ENCODE measurements at regions not wholly inside any gene's neighbourhood (a gene's known extent, or its start where the extent isn't known, plus 50 kb on each side); places are given as distances from the start of the nearest gene placed in this dataset.

GRCh38 chr4:181690498-181690897 is 552.7 kb upstream of the TENM3 start:
- no peak overlapping the region for H3K4me3 ChIP-seq (ENCODE audit: low read length)
- no peaks in the 10 kb centered on the region for H3K9me3 ChIP-seq (ENCODE audit: insufficient read depth, low read depth, low read length)
- no peak overlapping the region for H3K9ac ChIP-seq (ENCODE audit: low read depth, low read length)
- H3K4me1 ChIP-seq (ENCODE audit: insufficient read depth, low read length), result peaks cover 19% of the 10 kb centered on the region
- no peak overlapping the region for H3K27ac ChIP-seq (ENCODE audit: low read length)
- H3K36me3 ChIP-seq (ENCODE audit: insufficient read depth, low read depth, low read length), result no peaks in the 10 kb centered on the region
- H3K27me3 ChIP-seq (ENCODE audit: insufficient read depth, low read length), result no peaks in the 10 kb centered on the region

GRCh38 chr4:181692965-181693364 is 550.2 kb upstream of the TENM3 start:
- Histone ChIP-seq H3K4me3 (ENCODE audit: low read length) (no peak overlapping the region), H3K9me3 (ENCODE audit: insufficient read depth, low read depth, low read length) (no peaks in the 10 kb centered on the region), H3K9ac (ENCODE audit: low read depth, low read length) (no peak overlapping the region), H3K4me1 (ENCODE audit: insufficient read depth, low read length) (peaks cover 10% of the 10 kb centered on the region; the same call in 1 of the 2 replicates), H3K27ac (ENCODE audit: low read length) (no peak overlapping the region), H3K27me3 (ENCODE audit: insufficient read depth, low read length) (no peaks in the 10 kb centered on the region), H3K36me3 (ENCODE audit: insufficient read depth, low read depth, low read length) (no peaks in the 10 kb centered on the region)

- no peaks in the 10 kb centered on the region for H3K36me3 ChIP-seq (ENCODE audit: insufficient read depth, low read depth, low read length)
- H3K4me1 ChIP-seq (ENCODE audit: insufficient read depth, low read length), result peaks cover 4% of the 10 kb centered on the region; the same call in 1 of the 2 replicates
- H3K9me3 ChIP-seq (ENCODE audit: insufficient read depth, low read depth, low read length), result no peaks in the 10 kb centered on the region
- no peak overlapping the region for H3K27ac ChIP-seq (ENCODE audit: low read length)
- no peak overlapping the region for H3K4me3 ChIP-seq (ENCODE audit: low read length)
- H3K9ac ChIP-seq (ENCODE audit: low read depth, low read length), result no peak overlapping the region
- H3K27me3 ChIP-seq (ENCODE audit: insufficient read depth, low read length), result no peaks in the 10 kb centered on the region
Measured at GRCh38 chr4:181693517-181693916, 549.7 kb upstream of the TENM3 start.

GRCh38 chr4:181698221-181698620 is 545.0 kb upstream of the TENM3 start:
- no peak overlapping the region for H3K27ac ChIP-seq (ENCODE audit: low read length)

GRCh38 chr4:181701214-181701613 is 542.0 kb upstream of the TENM3 start:
- Histone ChIP-seq H3K4me3 (ENCODE audit: low read length) (no peak overlapping the region), H3K27me3 (ENCODE audit: insufficient read depth, low read length) (no peaks in the 10 kb centered on the region), H3K9me3 (ENCODE audit: insufficient read depth, low read depth, low read length) (no peaks in the 10 kb centered on the region), H3K4me1 (ENCODE audit: insufficient read depth, low read length) (no peaks in the 10 kb centered on the region), H3K36me3 (ENCODE audit: insufficient read depth, low read depth, low read length) (no peaks in the 10 kb centered on the region), H3K27ac (ENCODE audit: low read length) (no peak overlapping the region), H3K9ac (ENCODE audit: low read depth, low read length) (no peak overlapping the region)

More at GRCh38 chr4:181698221-181698620, 545.0 kb upstream of the TENM3 start:
- H3K4me3 ChIP-seq (ENCODE audit: low read length), result no peak overlapping the region
- H3K9ac ChIP-seq (ENCODE audit: low read depth, low read length), result no peak overlapping the region
- no peaks in the 10 kb centered on the region for H3K9me3 ChIP-seq (ENCODE audit: insufficient read depth, low read depth, low read length)
- no peaks in the 10 kb centered on the region for H3K27me3 ChIP-seq (ENCODE audit: insufficient read depth, low read length)
- no peaks in the 10 kb centered on the region for H3K4me1 ChIP-seq (ENCODE audit: insufficient read depth, low read length)
- H3K36me3 ChIP-seq (ENCODE audit: insufficient read depth, low read depth, low read length), result no peaks in the 10 kb centered on the region

- Histone ChIP-seq H3K9me3 (ENCODE audit: insufficient read depth, low read depth, low read length) (no peaks in the 10 kb centered on the region), H3K4me1 (ENCODE audit: insufficient read depth, low read length) (no peaks in the 10 kb centered on the region), H3K27ac (ENCODE audit: low read length) (no peak overlapping the region), H3K4me3 (ENCODE audit: low read length) (no peak overlapping the region), H3K9ac (ENCODE audit: low read depth, low read length) (no peak overlapping the region), H3K27me3 (ENCODE audit: insufficient read depth, low read length) (no peaks in the 10 kb centered on the region), H3K36me3 (ENCODE audit: insufficient read depth, low read depth, low read length) (no peaks in the 10 kb centered on the region)
Measured at GRCh38 chr4:181701894-181702293, 541.3 kb upstream of the TENM3 start.

- no peak overlapping the region for H3K27ac ChIP-seq (ENCODE audit: low read length)
- no peak overlapping the region for H3K4me3 ChIP-seq (ENCODE audit: low read length)
- H3K9ac ChIP-seq (ENCODE audit: low read depth, low read length), result no peak overlapping the region
- no peaks in the 10 kb centered on the region for H3K9me3 ChIP-seq (ENCODE audit: insufficient read depth, low read depth, low read length)
- H3K36me3 ChIP-seq (ENCODE audit: insufficient read depth, low read depth, low read length), result no peaks in the 10 kb centered on the region
- no peaks in the 10 kb centered on the region for H3K27me3 ChIP-seq (ENCODE audit: insufficient read depth, low read length)
- H3K4me1 ChIP-seq (ENCODE audit: insufficient read depth, low read length), result no peaks in the 10 kb centered on the region
Measured at GRCh38 chr4:181702864-181703495, 540.2 kb upstream of the TENM3 start.

- Histone ChIP-seq H3K36me3 (ENCODE audit: insufficient read depth, low read depth, low read length) (no peaks in the 10 kb centered on the region), H3K9me3 (ENCODE audit: insufficient read depth, low read depth, low read length) (no peaks in the 10 kb centered on the region), H3K9ac (ENCODE audit: low read depth, low read length) (no peak overlapping the region), H3K4me3 (ENCODE audit: low read length) (no peak overlapping the region), H3K27me3 (ENCODE audit: insufficient read depth, low read length) (no peaks in the 10 kb centered on the region), H3K4me1 (ENCODE audit: insufficient read depth, low read length) (no peaks in the 10 kb centered on the region), H3K27ac (ENCODE audit: low read length) (no peak overlapping the region)
Measured at GRCh38 chr4:181710143-181710542, 533.1 kb upstream of the TENM3 start.

- Histone ChIP-seq H3K27me3 (ENCODE audit: insufficient read depth, low read length) (no peaks in the 10 kb centered on the region), H3K9me3 (ENCODE audit: insufficient read depth, low read depth, low read length) (no peaks in the 10 kb centered on the region), H3K4me3 (ENCODE audit: low read length) (no peak overlapping the region), H3K27ac (ENCODE audit: low read length) (no peak overlapping the region), H3K36me3 (ENCODE audit: insufficient read depth, low read depth, low read length) (no peaks in the 10 kb centered on the region), H3K9ac (ENCODE audit: low read depth, low read length) (no peak overlapping the region), H3K4me1 (ENCODE audit: insufficient read depth, low read length) (no peaks in the 10 kb centered on the region)
Measured at GRCh38 chr4:181711387-181711786, 531.8 kb upstream of the TENM3 start.

GRCh38 chr4:181728305-181728966 is 514.8 kb upstream of the TENM3 start:
- Histone ChIP-seq H3K36me3 (ENCODE audit: insufficient read depth, low read depth, low read length) (no peaks in the 10 kb centered on the region), H3K4me3 (ENCODE audit: low read length) (no peak overlapping the region), H3K27me3 (ENCODE audit: insufficient read depth, low read length) (no peaks in the 10 kb centered on the region), H3K27ac (ENCODE audit: low read length) (no peak overlapping the region), H3K4me1 (ENCODE audit: insufficient read depth, low read length) (no peaks in the 10 kb centered on the region), H3K9ac (ENCODE audit: low read depth, low read length) (no peak overlapping the region), H3K9me3 (ENCODE audit: insufficient read depth, low read depth, low read length) (peaks cover 6% of the 10 kb centered on the region; the same call in 1 of the 2 replicates)

GRCh38 chr4:181731900-181732299 is 511.3 kb upstream of the TENM3 start:
- Histone ChIP-seq H3K9ac (ENCODE audit: low read depth, low read length) (no peak overlapping the region), H3K4me1 (ENCODE audit: insufficient read depth, low read length) (no peaks in the 10 kb centered on the region), H3K9me3 (ENCODE audit: insufficient read depth, low read depth, low read length) (no peaks in the 10 kb centered on the region), H3K27me3 (ENCODE audit: insufficient read depth, low read length) (no peaks in the 10 kb centered on the region), H3K27ac (ENCODE audit: low read length) (no peak overlapping the region), H3K4me3 (ENCODE audit: low read length) (no peak overlapping the region), H3K36me3 (ENCODE audit: insufficient read depth, low read depth, low read length) (no peaks in the 10 kb centered on the region)

GRCh38 chr4:181737744-181738143 is 505.5 kb upstream of the TENM3 start:
- no peaks in the 10 kb centered on the region; the same call in 1 of the 2 replicates for H3K4me1 ChIP-seq (ENCODE audit: insufficient read depth, low read length)
- no peaks in the 10 kb centered on the region for H3K27me3 ChIP-seq (ENCODE audit: insufficient read depth, low read length)
- no peak overlapping the region for H3K4me3 ChIP-seq (ENCODE audit: low read length)
- H3K36me3 ChIP-seq (ENCODE audit: insufficient read depth, low read depth, low read length), result no peaks in the 10 kb centered on the region
- no peak overlapping the region for H3K9ac ChIP-seq (ENCODE audit: low read depth, low read length)
- no peak overlapping the region for H3K27ac ChIP-seq (ENCODE audit: low read length)
- no peaks in the 10 kb centered on the region for H3K9me3 ChIP-seq (ENCODE audit: insufficient read depth, low read depth, low read length)

Data from iPS-20b (cell line).